COLO668 (cell line): ENCODE measurements at regions not wholly inside any gene's neighbourhood (a gene's known extent, or its start where the extent isn't known, plus 50 kb on each side); places are given as distances from the start of the nearest gene placed in this dataset.
"Not testable (repeated sequence)": the region's sequence is repeated elsewhere in the genome, so short reads cannot be mapped to it uniquely, and the experiment has no call there.

ENCODE experiments used
- DNase-seq: peaks from one replicate; lab custom pipeline; 2025; ENCODE audit not compliant: unreplicated experiment; lab: John Stamatoyannopoulos, UW

GRCh38 chr11:127993788-127994187 lies 593.6 kb downstream of the ETS1 start:
- DNase-seq: no peak

DNA sequence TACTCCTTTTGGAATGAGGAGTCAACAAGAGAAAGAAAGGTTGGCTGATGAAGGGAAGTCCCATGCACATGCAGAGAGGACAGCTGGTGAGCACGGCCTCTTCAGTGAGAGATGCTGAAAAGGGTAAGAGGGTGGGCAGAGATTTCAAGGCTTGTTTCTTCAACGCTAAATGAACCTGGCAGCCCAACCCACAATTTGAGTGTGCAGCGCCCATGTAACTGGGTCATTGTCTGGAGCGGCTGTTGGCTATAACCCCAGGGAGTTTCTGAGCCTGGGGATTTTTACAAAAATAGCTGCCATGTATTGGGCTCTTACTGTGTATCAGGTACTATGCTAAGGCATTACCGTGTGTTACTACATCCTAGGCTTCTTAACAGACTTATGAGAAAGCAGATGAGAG lies 594.1 kb downstream of the ETS1 start:
- no peak for DNase-seq

GRCh38 chr11:127986073-127986472 lies 601.3 kb downstream of the ETS1 start:
- no peak for DNase-seq

DNA sequence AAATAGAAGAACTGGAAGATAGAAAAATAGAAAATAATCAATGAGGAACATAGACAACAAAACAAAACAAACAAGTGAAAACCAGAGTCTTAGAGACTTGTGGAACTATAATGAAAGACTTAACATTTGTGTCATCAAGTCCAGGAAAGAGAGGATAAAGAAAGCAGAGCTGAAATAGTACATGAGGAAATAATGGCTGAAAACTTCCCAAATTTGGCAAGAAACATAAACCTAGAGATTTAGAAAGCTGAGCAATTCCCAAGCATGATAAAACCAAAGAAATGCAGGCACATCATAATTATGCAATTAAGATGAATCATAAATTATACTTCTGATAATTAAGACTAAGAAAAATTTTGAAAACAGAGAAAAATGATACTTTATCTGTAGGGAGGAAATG lies 614.5 kb downstream of the ETS1 start:
- no peak for DNase-seq

DNA sequence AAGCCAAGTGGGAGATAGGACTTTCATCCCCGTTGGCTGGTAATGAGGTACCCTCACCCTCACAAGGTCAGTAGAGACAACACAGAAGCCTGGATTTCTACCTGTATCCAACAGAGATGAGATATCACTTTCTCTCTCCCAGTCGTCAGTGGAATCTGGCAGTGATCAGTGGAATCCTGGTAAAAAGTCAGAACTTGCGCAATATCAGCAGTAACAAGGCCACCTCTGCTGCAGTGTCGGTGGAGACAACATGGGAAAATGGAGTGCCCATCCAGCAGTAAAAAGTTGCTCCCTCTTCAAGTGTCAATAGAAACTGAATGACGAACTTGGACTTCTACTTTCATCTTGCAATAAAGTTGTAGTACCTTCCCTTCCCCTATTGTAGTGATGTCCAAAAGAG lies 615.9 kb downstream of the ETS1 start:
- DNase-seq: no peak

- no peak for DNase-seq
Measured at GRCh38 chr11:127966821-127967220, 620.5 kb downstream of the ETS1 start.

GRCh38 chr11:127965939-127966668 lies 621.3 kb downstream of the ETS1 start:
- no peak for DNase-seq

- no peak for DNase-seq
Measured at GRCh38 chr11:127962416-127962815, 624.9 kb downstream of the ETS1 start.

GRCh38 chr11:127950162-127950561 lies 637.2 kb downstream of the ETS1 start:
- DNase-seq: no peak

DNA sequence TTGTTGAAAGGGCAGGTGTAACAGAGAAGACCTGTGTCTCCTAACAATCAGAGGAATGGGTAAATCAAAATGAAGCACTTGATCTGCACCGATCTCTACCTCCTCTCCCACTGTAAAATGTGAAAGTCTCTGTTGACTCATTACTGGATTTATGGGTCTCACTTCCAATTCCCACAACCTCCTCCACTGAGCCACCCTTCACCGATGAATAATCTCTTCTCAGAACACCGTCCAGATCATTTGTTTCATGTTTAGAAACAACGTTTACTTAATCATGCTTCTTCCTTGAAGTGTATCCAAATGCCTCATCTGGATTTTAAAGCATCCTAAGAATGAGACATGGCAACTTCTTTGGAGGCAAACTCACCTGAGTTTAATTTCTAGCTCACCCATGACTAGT lies 643.6 kb downstream of the ETS1 start:
- DNase-seq: no peak

DNA sequence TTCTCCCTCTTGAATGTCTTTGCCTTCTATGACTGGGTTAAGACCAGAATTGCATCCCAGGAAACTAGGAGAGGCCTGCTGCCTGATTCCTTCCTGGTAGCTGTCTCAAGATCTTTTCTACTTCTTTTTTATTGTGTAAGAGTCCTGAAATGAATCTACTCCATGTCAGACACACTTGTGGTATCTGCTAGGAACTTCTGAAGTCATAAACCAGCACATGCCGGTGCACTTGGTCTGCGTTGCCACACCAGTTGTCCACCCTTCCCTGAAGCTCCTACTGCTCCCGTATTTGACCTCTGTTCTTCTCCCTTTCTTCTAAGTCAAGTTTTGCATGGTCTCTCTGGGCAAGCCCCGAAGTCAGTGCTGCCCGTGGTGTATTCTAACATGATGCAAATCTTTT lies 644.2 kb downstream of the ETS1 start:
- DNase-seq: no peak

DNA sequence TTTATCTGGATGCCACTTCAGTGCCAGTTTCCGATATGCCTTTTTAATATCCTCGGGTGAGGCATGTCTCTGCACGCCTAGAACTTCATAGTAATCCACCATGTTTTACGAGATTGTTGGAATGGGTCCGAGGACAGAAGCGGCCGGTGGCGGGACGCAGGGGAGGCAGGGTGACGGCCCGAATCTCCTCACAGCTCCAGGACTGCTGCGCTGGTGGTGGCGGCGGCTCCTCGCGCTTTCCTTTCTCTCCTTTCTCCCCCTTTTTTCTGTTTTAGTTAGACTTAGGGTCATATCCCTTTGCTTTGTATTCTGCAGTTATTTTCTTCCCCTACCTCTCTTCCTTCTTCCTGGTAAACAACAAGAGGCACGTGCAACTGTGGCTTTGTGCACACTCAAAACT lies 645.8 kb downstream of the ETS1 start:
- DNase-seq: not testable (repeated sequence)

GRCh38 chr11:127939000-127939399 lies 648.4 kb downstream of the ETS1 start:
- DNase-seq: no peak

- no peak for DNase-seq
Measured at GRCh38 chr11:127935081-127935480, 652.3 kb downstream of the ETS1 start.

- DNase-seq: not testable (repeated sequence)
Measured at GRCh38 chr11:127933961-127934360, 653.4 kb downstream of the ETS1 start.

DNA sequence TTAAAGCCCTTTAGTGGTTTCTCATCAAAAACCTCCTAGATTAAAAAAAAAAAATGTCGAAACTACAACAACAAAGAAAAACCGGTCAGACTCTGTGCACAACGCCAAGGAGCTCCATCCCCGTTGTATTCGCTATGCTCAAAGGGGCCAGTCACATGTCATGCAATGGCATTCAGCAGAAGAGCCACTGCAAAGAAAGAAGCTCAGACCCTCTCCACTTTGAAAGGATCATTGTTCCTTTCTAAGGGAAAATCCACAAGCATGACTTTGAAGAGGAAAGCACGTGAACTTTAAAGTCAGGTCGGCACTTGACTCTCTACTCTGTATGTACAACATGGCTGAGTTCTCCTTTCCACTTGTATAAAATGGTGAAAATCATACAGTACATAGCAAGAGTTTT lies 655.6 kb downstream of the ETS1 start:
- DNase-seq: no peak

DNA sequence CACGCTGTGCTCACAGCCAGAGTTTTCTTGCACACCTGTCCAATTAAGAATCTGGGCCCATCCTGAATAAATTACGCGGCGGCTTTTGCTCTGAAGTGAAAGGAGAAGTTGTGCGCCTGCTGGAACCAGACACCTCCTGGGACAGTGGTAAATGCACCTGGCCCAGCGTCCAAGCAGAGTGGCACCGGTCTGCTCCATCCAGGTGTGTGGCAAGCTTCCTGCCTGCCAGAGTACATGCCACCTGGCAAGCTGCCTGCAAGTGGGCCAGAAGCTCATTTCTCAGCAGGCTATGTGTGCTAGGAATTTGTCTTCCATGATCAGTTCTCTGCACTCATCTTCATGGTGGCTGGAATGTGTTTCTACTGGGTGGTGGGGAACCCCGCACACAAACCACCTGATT lies 660.6 kb downstream of the ETS1 start:
- DNase-seq: peak; percentile 43

- DNase-seq: no peak
Measured at GRCh38 chr11:127925475-127925874, 661.9 kb downstream of the ETS1 start.

DNA sequence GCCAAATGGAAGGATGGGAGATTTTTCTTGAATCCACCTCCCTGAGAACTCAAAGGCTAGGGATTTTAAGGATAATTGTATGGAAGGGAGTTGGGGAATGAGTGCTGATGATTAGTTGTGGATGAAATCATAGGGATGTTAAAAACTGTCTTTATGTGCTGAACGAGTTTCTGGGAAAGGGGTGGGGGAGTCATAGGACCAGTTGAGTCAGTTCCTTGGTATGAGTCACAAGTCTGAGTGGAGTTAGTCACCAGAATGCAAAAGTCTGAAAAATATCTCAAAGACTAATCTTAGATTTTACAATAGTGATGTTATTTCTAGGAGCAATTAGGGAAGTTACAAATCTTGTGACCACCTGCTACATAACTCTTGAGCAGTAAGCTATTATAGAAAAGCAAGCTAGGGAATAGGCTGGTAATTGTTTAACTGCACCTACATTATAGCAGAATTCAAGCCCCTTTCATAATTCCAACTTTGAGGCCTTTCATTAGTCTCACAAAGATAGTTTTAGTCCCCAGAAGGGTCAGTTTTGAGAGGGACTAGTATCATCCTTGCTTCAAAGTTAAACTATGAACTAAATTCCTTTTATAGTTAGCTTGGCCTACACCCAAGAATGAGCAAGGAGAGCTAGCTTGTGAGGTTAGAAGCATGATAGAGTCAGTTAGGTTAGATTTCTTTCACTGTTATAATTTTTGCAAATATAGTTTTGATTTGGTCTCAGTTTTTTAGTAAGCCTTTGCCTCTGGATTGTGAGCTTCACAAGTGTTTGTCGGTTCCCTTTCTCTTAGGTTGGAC lies 668.0 kb downstream of the ETS1 start:
- DNase-seq: no peak

DNA sequence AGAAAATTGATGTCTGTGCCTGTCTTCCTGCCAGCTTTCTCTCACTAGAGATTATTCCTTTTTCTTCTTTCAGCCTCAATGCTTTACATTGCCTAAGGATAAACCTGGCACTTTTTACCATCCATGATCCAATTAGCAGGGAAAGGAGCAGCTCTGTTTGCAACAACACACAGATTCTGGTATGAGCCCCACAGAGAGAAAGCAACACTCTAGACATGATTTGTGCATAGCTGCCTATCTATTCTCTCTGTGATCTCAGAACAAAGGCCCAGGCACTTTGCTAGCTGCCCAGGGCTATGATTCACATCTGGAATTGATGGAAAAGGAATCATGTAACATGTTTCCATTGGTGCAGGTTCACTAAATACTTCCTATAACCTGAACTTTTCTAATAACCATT lies 685.0 kb downstream of the ETS1 start:
- DNase-seq: no peak

- DNase-seq: no peak
Measured at GRCh38 chr11:127898422-127899365, 688.7 kb downstream of the ETS1 start.
